OCI-LY7 (cell line): ENCODE measurements at regions not wholly inside any gene's neighbourhood (a gene's known extent, or its start where the extent isn't known, plus 50 kb on each side); places are given as distances from the start of the nearest gene placed in this dataset.

Experiments used
- CTCF ChIP-seq: fragments of 200-600 bp; sonication (generic); conservative IDR thresholded peaks from 2 replicates; pipeline ENCODE4 v1.5.1; 2014; ENCODE audit warnings: mild to moderate bottlenecking, antibody characterized with exemption, low read length, moderate library complexity, mixed read lengths
- EZH2phosphoT487 ChIP-seq: fragments of 200-600 bp; sonication (generic); IDR thresholded peaks from 2 replicates; pipeline ENCODE4 v1.6.1; 2018; ENCODE audit warnings: low read depth, borderline replicate concordance, mild to moderate bottlenecking, mixed run types, antibody characterized with exemption, low read length, moderate library complexity, mixed read lengths

GRCh38 chr4:28469886-28470285 is 1609.2 kb downstream of the STIM2 start:
- TF ChIP-seq CTCF (no peak), EZH2phosphoT487 (no peak)
